Ovary (tissue), 3 donors: ENCODE measurements at regions not wholly inside any gene's neighbourhood (a gene's known extent, or its start where the extent isn't known, plus 50 kb on each side); places are given as distances from the start of the nearest gene placed in this dataset.

ENCODE experiments used
- EP300 ChIP-seq: sonication (generic); formaldehyde crosslinking; IDR thresholded peaks from one replicate; pipeline ENCODE4 v1.6.1; 2017; ENCODE audit warnings: antibody characterized with exemption
- POLR2A ChIP-seq: fragments of 450-650 bp; IDR thresholded peaks from one replicate; pipeline ENCODE4 v1.6.1; 2017; ENCODE audit warnings: antibody characterized with exemption, mild to moderate bottlenecking, moderate library complexity
- TF ChIP-seq, protein P1 (sequence below), 3 donors: fragments of 450-650 bp in 2 of 3; fragments of 200-600 bp in 1 of 3; IDR thresholded peaks; one replicate each; pipeline versions ENCODE4 v1.5.1 to v1.8.0; 2016 to 2022; ENCODE audit warnings: antibody characterized with exemption in 3 of 3, mild to moderate bottlenecking in 1 of 3
- donor health status: DM: no; HTN: no; CAD: no.

DNA sequence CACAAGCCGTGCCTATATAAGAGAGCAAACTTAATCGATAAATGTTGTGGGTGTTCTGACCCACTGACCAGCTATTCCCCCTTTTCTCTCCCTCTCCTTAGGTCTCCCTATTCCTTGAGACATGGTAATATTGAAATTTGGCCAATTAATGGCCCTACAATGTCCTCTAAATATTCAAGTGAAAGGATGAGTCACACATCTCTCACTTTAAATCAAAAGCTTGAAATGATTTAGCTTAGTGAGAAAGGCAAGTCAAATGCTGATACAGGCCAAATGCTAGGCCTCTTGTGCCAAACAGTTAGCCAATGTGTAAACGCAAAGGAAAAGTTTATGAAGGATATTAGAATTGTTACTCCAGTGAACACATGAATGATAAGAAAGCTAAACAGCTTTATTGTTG is 102.2 kb upstream of the CPNE8 start:
- TF ChIP-seq, protein P1, sequence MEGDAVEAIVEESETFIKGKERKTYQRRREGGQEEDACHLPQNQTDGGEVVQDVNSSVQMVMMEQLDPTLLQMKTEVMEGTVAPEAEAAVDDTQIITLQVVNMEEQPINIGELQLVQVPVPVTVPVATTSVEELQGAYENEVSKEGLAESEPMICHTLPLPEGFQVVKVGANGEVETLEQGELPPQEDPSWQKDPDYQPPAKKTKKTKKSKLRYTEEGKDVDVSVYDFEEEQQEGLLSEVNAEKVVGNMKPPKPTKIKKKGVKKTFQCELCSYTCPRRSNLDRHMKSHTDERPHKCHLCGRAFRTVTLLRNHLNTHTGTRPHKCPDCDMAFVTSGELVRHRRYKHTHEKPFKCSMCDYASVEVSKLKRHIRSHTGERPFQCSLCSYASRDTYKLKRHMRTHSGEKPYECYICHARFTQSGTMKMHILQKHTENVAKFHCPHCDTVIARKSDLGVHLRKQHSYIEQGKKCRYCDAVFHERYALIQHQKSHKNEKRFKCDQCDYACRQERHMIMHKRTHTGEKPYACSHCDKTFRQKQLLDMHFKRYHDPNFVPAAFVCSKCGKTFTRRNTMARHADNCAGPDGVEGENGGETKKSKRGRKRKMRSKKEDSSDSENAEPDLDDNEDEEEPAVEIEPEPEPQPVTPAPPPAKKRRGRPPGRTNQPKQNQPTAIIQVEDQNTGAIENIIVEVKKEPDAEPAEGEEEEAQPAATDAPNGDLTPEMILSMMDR (IDR thresholded peaks at IDR 0.05) = no peak
- no peak for TF ChIP-seq EP300
- TF ChIP-seq POLR2A = no peak
